Esophagus muscularis mucosa (tissue), 4 donors: ENCODE measurements at regions not wholly inside any gene's neighbourhood (a gene's known extent, or its start where the extent isn't known, plus 50 kb on each side); places are given as distances from the start of the nearest gene placed in this dataset.
"Not testable (repeated sequence)": the region's sequence is repeated elsewhere in the genome, so short reads cannot be mapped to it uniquely, and the experiment has no call there.

Experiments
- DNase-seq: peaks from one replicate; pipeline ENCODE4 v3.0.0-alpha.2; 2017; ENCODE audit errors: extremely low spot score
- H3K27ac ChIP-seq, 4 donors: fragments of 200-600 bp; sonication (generic); replicated peaks in 1 of 4; 1 replicate in 3 of 4; 2 replicates in 1 of 4; pipeline ENCODE4 v1.5.1; 2016 to 2019; ENCODE audit warnings: mild to moderate bottlenecking in 1 of 4
- H3K27me3 ChIP-seq, 4 donors: fragments of 200-600 bp; sonication (generic); one replicate each; pipeline versions ENCODE4 v1.5.1 to v1.6.0; 2016 to 2019
- H3K36me3 ChIP-seq, 4 donors: fragments of 200-600 bp; sonication (generic); one replicate each; pipeline ENCODE4 v1.5.1; 2016 to 2019
- H3K4me1 ChIP-seq, 4 donors: fragments of 200-600 bp; sonication (generic); one replicate each; pipeline ENCODE4 v1.5.1; 2016 to 2019
- H3K4me3 ChIP-seq, 4 donors: fragments of 200-600 bp; sonication (generic); 1 replicate in 2 of 4; 2 replicates in 2 of 4; pipeline ENCODE4 v1.5.1; 2016 to 2019; ENCODE audit warnings: mild to moderate bottlenecking in 4 of 4, moderate library complexity in 1 of 4
- H3K9me3 ChIP-seq, 4 donors: fragments of 200-600 bp; sonication (generic); 1 replicate in 3 of 4; 2 replicates in 1 of 4; pipeline ENCODE4 v1.5.1; 2016 to 2019
- EP300 ChIP-seq: sonication (generic); formaldehyde crosslinking; IDR thresholded peaks from one replicate; pipeline ENCODE4 v1.6.1; 2017; ENCODE audit warnings: antibody characterized with exemption
- POLR2A ChIP-seq: fragments of 450-650 bp; IDR thresholded peaks from one replicate; pipeline ENCODE4 v1.6.1; 2017; ENCODE audit warnings: antibody characterized with exemption, moderate library complexity, mild to moderate bottlenecking, low read depth
- POLR2AphosphoS5 ChIP-seq, 2 donors: sonication (generic); formaldehyde crosslinking; IDR thresholded peaks; one replicate each; pipeline ENCODE4 v1.6.1; 2017; ENCODE audit warnings: antibody characterized with exemption in 2 of 2
- WGBS: methylation state at CpG from one replicate; pipeline ENCODE4 v1.1.5; 2018; 5-methylcytosine and 5-hydroxymethylcytosine counted together
- intact Hi-C: fragments of 100-400 bp; cut with DNase I; formaldehyde crosslinking; loops from one replicate; pipeline ENCODE4 v1.15.1; 2023
- TF ChIP-seq, protein P1 (sequence below), 3 experiments: fragments of 200-600 bp in 2 of 3; fragments of 450-650 bp in 1 of 3; sonication (generic) in 2 of 3; IDR thresholded peaks; one replicate each; pipeline ENCODE4 v1.5.1; 2017 to 2019; ENCODE audit warnings: antibody characterized with exemption in 3 of 3, mild to moderate bottlenecking in 2 of 3, moderate library complexity in 1 of 3

- no peaks in the 10 kb centered on the region for H3K36me3 ChIP-seq
- no peaks in the 10 kb centered on the region for H3K9me3 ChIP-seq
- no peak overlapping the region for H3K4me3 ChIP-seq
- WGBS, result 77% methylated on average over 1 of the region's 1 CpG
- no peaks in the 10 kb centered on the region for H3K4me1 ChIP-seq
- H3K27ac ChIP-seq, result no peak overlapping the region
- H3K27me3 ChIP-seq, result no peaks in the 10 kb centered on the region
- intact Hi-C loops, result loop anchor here (5.0 kb wide), 1 partner anchor 419 kb away; no protein-coding TSS in a partner anchor
- TF ChIP-seq, protein P1, sequence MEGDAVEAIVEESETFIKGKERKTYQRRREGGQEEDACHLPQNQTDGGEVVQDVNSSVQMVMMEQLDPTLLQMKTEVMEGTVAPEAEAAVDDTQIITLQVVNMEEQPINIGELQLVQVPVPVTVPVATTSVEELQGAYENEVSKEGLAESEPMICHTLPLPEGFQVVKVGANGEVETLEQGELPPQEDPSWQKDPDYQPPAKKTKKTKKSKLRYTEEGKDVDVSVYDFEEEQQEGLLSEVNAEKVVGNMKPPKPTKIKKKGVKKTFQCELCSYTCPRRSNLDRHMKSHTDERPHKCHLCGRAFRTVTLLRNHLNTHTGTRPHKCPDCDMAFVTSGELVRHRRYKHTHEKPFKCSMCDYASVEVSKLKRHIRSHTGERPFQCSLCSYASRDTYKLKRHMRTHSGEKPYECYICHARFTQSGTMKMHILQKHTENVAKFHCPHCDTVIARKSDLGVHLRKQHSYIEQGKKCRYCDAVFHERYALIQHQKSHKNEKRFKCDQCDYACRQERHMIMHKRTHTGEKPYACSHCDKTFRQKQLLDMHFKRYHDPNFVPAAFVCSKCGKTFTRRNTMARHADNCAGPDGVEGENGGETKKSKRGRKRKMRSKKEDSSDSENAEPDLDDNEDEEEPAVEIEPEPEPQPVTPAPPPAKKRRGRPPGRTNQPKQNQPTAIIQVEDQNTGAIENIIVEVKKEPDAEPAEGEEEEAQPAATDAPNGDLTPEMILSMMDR (IDR thresholded peaks at IDR 0.05), result no peak
- TF ChIP-seq POLR2A (no peak), POLR2AphosphoS5 (IDR thresholded peaks at IDR 0.05) (no peak), EP300 (no peak)
- no peak for DNase-seq
Measured at GRCh38 chr12:87428701-87429277, 600.4 kb downstream of the C12orf50 start.

DNA sequence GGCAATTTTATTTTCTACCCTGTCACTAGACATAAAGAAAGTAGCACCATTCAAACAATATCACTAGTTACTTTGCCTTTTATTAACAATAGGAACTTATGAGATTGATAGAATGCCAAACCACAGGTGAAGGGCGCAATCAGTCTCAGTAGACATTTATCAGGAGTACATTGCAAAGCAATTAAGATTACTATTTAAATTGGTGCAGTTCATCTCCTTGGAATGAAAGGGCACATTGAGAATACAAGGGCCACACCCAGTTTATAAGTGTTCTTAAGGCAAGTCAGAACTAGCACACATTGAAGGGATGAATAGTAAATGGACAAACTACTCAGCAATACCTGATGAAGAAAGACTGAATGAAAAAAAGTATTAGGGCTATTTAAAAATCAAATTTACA is 601.4 kb downstream of the C12orf50 start:
- Histone ChIP-seq H3K27me3 (no peaks in the 10 kb centered on the region), H3K9me3 (no peaks in the 10 kb centered on the region), H3K4me1 (no peaks in the 10 kb centered on the region), H3K27ac (no peak overlapping the region), H3K36me3 (no peaks in the 10 kb centered on the region), H3K4me3 (no peak overlapping the region)
- no peak for DNase-seq
- TF ChIP-seq, protein P1 (IDR thresholded peaks at IDR 0.05), result no peak
- TF ChIP-seq EP300 (no peak), POLR2A (no peak), POLR2AphosphoS5 (IDR thresholded peaks at IDR 0.05) (no peak)
- intact Hi-C loops, result loop anchor here (5.0 kb wide), 1 partner anchor 420 kb away; no protein-coding TSS in a partner anchor
- WGBS, result 93% methylated on average over 1 of the region's 1 CpG

- Histone ChIP-seq H3K4me3 (no peak overlapping the region), H3K36me3 (no peaks in the 10 kb centered on the region), H3K4me1 (no peaks in the 10 kb centered on the region), H3K27ac (no peak overlapping the region), H3K27me3 (no peaks in the 10 kb centered on the region), H3K9me3 (no peaks in the 10 kb centered on the region)
- 71% methylated on average over 2 of the region's 2 CpGs for WGBS
- intact Hi-C loops, result loop anchor here (5.0 kb wide), 1 partner anchor 421 kb away; no protein-coding TSS in a partner anchor
- DNase-seq, result no peak
- no peak for TF ChIP-seq POLR2A
- TF ChIP-seq, protein P1 (IDR thresholded peaks at IDR 0.05), result no peak
- TF ChIP-seq EP300, result no peak
- TF ChIP-seq POLR2AphosphoS5 (IDR thresholded peaks at IDR 0.05), result no peak
Measured at GRCh38 chr12:87425942-87426554, 603.2 kb downstream of the C12orf50 start.

DNA sequence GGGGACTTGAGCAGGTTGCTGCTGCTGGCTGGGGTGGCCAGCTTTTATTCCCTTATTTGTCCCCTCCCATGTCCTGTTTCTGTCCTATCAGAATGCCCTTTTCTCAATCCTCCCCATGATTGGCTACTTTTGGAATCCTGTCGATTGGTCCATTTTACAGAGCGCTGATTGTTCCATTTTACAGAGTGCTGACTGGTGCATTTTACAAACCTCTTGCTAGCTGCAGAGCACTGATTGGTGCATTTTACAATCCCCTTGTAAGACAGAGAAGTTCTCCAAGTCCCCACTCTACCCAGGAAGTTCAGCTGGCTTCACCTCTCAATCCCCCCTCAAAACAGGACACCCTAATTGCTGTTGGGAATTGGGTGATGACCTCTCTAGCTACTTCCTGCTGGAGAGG is 608.0 kb downstream of the C12orf50 start:
- not testable (repeated sequence) for DNase-seq, H3K4me1 ChIP-seq
- 98% methylated on average over 2 of the region's 2 CpGs for WGBS

DNA sequence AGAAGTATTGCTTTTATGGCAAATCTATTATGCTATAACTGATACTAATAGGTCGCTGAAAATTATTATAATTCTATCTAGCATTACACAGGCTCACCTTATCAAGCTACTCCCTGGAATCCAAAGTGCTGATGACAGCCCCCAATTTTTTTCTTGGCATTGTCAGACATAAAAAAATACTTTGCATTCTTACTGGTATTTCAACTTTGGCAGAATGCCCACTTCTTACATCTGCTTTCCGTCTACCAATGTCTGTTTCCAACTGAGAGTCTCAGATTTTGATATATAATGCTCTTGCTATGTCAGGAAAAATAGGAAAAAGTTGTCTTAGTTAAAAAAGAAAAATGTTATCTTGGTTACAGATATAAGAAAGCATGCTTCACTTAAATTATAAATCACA is 615.4 kb downstream of the C12orf50 start:
- Histone ChIP-seq H3K27me3 (no peaks in the 10 kb centered on the region), H3K9me3 (peaks cover 0 to 3% (median 0%) of the 10 kb centered on the region in 4 donors), H3K4me3 (no peak overlapping the region), H3K4me1 (no peaks in the 10 kb centered on the region), H3K36me3 (no peaks in the 10 kb centered on the region), H3K27ac (no peak overlapping the region)
- intact Hi-C loops, result no loop called here
- no peak for DNase-seq
- TF ChIP-seq, protein P1 (IDR thresholded peaks at IDR 0.05), result no peak
- TF ChIP-seq POLR2A (no peak), POLR2AphosphoS5 (IDR thresholded peaks at IDR 0.05) (no peak), EP300 (no peak)
- WGBS, result 42% methylated on average over 2 of the region's 2 CpGs

More for the DNA sequence above, 608.0 kb downstream of the C12orf50 start:
- H3K36me3 ChIP-seq, H3K27me3 ChIP-seq, intact Hi-C loops, H3K9me3 ChIP-seq, H3K27ac ChIP-seq, H3K4me3 ChIP-seq: not testable (repeated sequence)
